WI38 (cell line): ENCODE measurements at regions not wholly inside any gene's neighbourhood (a gene's known extent, or its start where the extent isn't known, plus 50 kb on each side); places are given as distances from the start of the nearest gene placed in this dataset.

Experiments used
- H3K4me3 ChIP-seq: 2 replicates; pipeline ENCODE4 v1.5.1; 2011; ENCODE audit warnings: low read depth, mild to moderate bottlenecking, control low read depth, low read length
- TF ChIP-seq, protein P1 (sequence below): IDR thresholded peaks from 2 replicates; pipeline ENCODE4 v1.5.1; 2012; ENCODE audit warnings: low read depth, mild to moderate bottlenecking, control low read depth, low read length

DNA sequence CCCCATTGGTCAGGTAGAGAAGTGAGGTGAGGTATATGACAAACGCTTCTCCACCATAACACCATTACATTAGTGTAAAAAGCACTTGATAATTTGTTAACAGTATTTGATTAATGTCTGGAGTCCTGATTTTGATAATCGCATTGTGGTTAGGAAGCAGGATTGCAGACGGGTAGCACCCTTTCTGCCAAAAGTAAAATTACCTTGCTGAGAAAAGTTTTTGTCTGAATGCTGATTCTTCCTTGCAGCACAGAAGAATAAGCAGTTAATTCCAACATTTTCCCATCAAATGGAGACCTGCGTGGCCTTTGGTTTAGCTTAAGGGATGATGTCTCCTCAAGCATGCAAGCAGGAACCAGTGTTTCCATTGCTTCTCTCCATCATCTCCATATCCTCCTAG lies 1090.2 kb upstream of the TMEM132C start:
- TF ChIP-seq, protein P1, sequence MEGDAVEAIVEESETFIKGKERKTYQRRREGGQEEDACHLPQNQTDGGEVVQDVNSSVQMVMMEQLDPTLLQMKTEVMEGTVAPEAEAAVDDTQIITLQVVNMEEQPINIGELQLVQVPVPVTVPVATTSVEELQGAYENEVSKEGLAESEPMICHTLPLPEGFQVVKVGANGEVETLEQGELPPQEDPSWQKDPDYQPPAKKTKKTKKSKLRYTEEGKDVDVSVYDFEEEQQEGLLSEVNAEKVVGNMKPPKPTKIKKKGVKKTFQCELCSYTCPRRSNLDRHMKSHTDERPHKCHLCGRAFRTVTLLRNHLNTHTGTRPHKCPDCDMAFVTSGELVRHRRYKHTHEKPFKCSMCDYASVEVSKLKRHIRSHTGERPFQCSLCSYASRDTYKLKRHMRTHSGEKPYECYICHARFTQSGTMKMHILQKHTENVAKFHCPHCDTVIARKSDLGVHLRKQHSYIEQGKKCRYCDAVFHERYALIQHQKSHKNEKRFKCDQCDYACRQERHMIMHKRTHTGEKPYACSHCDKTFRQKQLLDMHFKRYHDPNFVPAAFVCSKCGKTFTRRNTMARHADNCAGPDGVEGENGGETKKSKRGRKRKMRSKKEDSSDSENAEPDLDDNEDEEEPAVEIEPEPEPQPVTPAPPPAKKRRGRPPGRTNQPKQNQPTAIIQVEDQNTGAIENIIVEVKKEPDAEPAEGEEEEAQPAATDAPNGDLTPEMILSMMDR: no peak

DNA sequence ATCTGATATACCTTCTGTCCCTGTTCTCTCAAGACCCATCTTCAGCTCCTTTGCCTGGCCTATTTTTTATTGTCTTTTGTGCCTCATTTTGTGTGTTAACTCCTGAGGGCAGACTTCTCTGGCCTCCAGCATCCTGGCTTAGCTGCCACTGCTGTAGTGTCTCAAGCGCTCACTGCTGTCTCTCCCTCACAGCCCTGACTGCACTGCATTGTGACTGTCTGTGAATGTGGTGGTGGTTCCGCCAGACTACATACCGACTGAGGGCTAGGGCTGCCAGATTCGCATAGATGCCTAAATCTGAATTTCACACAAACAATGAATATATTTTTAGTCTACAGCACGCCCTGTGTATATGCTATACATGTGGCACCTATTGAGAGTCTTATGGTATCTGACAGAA lies 1088.9 kb upstream of the TMEM132C start:
- no peak overlapping the region for H3K4me3 ChIP-seq

More for the DNA sequence above, 1090.2 kb upstream of the TMEM132C start:
- no peak overlapping the region for H3K4me3 ChIP-seq

DNA sequence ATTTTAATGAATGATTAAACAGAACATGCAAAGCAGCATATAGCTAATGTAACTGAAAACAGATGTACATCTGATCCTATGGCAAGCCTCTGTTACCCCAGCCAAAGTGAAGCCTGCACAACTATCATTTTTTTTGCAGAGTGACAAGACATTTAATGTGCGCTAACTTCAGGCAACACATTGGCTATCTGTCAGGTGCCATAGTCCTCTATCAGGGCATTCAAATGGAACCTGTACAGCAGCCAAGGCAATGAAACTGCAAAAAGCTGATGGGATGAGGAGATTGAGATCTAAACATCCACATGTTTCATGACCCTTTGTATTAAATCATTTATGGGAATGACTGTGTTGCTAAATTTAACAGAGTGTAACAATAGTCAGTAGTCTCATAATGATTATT lies 1088.5 kb upstream of the TMEM132C start:
- no peak overlapping the region for H3K4me3 ChIP-seq
- TF ChIP-seq, protein P1: no peak

More for the DNA sequence above, 1088.9 kb upstream of the TMEM132C start:
- TF ChIP-seq, protein P1: no peak

DNA sequence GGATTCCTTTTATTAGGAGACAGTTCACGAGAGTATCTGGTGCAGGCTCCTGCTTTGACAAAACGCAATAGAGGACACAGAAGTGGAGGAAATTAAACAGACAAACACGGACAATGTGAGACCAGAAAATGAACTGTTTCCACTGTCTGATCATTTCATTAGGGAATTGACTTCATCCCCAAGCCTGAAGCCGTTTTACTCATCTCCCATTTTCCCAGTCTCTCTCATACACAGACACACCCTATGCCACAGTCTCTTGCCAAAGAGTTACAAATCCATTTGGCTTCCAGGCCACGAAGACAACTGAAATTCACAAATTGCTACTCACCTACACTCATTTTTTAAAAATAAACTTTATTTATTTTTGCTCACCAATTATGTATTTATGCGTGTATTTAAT lies 1087.8 kb upstream of the TMEM132C start:
- TF ChIP-seq, protein P1: no peak

DNA sequence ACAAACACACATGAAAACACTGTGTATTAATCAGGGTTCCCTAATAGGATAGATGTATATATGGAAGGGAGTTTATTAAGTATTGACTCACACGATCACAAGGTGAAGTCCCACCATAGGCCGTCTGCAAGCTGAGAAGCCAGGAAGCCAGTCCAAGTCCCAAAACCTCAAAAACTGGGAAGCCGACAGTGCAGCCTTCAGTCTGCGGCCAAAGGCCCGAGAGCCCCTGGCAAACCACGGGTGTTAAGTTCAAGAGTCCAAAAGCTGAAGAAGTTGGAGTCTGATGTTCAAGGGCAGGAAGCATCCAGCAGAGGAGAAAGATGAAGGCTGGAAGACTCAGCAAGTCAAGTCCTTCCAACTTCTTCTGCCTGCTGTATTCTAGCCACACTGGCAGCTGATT lies 1085.0 kb upstream of the TMEM132C start:
- no peak overlapping the region for H3K4me3 ChIP-seq
- TF ChIP-seq, protein P1: no peak

More for the DNA sequence above, 1087.8 kb upstream of the TMEM132C start:
- no peak overlapping the region for H3K4me3 ChIP-seq

DNA sequence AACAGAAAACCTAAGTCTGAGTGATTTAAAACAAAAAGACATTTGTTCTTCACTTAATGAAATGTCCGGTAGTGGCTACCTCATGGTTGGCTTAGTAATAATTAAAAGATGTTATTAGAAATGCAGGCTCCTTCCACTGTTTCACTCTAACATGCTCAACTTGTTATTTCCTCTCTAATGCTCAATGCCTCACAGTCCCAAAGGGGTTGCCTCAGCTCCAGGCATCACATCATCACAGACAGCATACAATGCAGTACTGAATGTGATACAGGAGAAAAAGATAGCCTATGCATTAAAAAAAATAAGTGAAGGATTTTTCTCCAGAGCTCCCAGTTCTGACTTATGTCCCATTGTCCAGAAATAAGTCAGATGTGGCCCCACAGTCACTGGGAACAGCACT lies 1077.0 kb upstream of the TMEM132C start:
- TF ChIP-seq, protein P1: no peak
- no peak overlapping the region for H3K4me3 ChIP-seq

DNA sequence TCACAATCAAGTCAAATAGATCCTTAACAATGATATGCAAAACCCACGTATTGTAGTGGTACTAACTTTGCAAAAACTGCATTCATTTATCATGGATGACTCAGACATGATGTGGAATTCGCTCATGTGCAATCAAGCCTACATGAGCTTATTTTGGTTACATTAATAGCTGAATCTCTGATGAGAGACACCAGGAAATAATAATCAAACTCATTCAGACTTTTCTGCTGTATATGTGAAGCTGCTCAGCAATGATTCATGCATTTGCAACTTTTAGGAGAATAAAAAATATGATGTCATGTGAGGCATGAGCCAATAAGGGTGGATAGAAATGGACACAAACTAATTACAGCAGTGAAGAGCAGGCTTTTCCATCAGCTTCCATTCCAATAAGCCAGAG lies 1075.8 kb upstream of the TMEM132C start:
- no peak overlapping the region for H3K4me3 ChIP-seq
- TF ChIP-seq, protein P1: no peak
